ENCODE measurements at regions not wholly inside any gene's neighbourhood (a gene's known extent, or its start where the extent isn't known, plus 50 kb on each side); places are given as distances from the start of the nearest gene placed in this dataset.

DNA sequence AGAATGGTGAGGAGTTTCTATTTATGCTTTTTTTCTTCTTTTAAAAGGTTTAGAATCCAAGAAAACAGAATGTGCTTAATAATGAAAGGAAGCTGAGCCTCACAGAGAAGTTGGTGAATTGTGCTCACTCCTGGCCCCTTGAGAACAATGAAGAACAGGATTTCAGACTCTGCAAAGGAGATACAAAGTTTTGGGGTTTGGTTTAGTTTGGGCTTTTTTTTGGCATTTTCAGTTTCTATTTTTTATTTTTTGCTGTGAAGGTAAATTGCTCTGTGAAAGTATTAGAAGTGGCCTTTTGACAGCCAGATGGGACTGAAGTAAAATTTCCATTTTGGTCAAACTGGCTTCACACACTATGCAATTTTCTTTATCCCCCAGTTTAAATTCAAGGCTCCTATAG lies 247.3 kb upstream of the GYPC start:
- Mint-ChIP-seq H3K27ac (no peak overlapping the region), H3K27me3 (peaks cover 13% of the 10 kb centered on the region), H3K4me1 (no peaks in the 10 kb centered on the region), H3K4me3 (no peak overlapping the region), H3K9me3 (ENCODE audit: insufficient read depth) (no peaks in the 10 kb centered on the region)
- intact Hi-C loops (cut with micrococcal nuclease), result no loop called here
- Histone ChIP-seq H3K27me3 (replicated peaks in 1 of 4; ENCODE audit: control extremely low read depth in 1 of 4, control insufficient read depth in 3 of 4, insufficient read depth in 4 of 4, low read length in 3 of 4) (no peaks in the 10 kb centered on the region), H3K79me2 (ENCODE audit: control insufficient read depth, insufficient read depth, low read length) (no peaks in the 10 kb centered on the region), H3K36me3 (replicated peaks in 1 of 2; ENCODE audit: control extremely low read depth in 1 of 2, control insufficient read depth in 1 of 2, extremely low read depth in 1 of 2, insufficient read depth in 2 of 2, low read length in 1 of 2) (no peaks in the 10 kb centered on the region), H4K20me1 (ENCODE audit: control insufficient read depth, insufficient read depth, low read length, poor library complexity, severe bottlenecking) (no peaks in the 10 kb centered on the region), H3K4me3 (ENCODE audit: control extremely low read depth in 1 of 5, extremely low read depth in 1 of 5, insufficient read depth in 1 of 5, low read depth in 2 of 5, low read length in 4 of 5) (no peak overlapping the region), H2AFZ (ENCODE audit: insufficient read depth, low read depth, low read length, poor library complexity, severe bottlenecking) (no peak overlapping the region), H3K4me2 (replicated peaks; ENCODE audit: low read depth, low read length, poor library complexity, severe bottlenecking) (no peak overlapping the region), H3K9me3 (ENCODE audit: control extremely low read depth in 1 of 3, control insufficient read depth in 2 of 3, insufficient read depth in 1 of 3, low read length in 2 of 3) (no peaks in the 10 kb centered on the region), H3K9ac (ENCODE audit: low read length) (no peak overlapping the region), H3K4me1 (ENCODE audit: control insufficient read depth in 2 of 2, insufficient read depth in 2 of 2, low read length in 2 of 2) (no peaks in the 10 kb centered on the region), H3K27ac (ENCODE audit: low read length in 2 of 2) (no peak overlapping the region)
- TF ChIP-seq, protein P1, sequence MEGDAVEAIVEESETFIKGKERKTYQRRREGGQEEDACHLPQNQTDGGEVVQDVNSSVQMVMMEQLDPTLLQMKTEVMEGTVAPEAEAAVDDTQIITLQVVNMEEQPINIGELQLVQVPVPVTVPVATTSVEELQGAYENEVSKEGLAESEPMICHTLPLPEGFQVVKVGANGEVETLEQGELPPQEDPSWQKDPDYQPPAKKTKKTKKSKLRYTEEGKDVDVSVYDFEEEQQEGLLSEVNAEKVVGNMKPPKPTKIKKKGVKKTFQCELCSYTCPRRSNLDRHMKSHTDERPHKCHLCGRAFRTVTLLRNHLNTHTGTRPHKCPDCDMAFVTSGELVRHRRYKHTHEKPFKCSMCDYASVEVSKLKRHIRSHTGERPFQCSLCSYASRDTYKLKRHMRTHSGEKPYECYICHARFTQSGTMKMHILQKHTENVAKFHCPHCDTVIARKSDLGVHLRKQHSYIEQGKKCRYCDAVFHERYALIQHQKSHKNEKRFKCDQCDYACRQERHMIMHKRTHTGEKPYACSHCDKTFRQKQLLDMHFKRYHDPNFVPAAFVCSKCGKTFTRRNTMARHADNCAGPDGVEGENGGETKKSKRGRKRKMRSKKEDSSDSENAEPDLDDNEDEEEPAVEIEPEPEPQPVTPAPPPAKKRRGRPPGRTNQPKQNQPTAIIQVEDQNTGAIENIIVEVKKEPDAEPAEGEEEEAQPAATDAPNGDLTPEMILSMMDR (IDR thresholded peaks at IDR 0.05), result no peak
- no peak for TF ChIP-seq EZH2 (IDR thresholded peaks at IDR 0.05; ENCODE audit: borderline replicate concordance, insufficient read depth, low read depth, low read length, poor library complexity, severe bottlenecking)
- POLR2A ChIA-PET, result no interaction called here
- DNase-seq (no peak), ATAC-seq (ENCODE audit: low read depth) (no peak)
- CTCF ChIA-PET, result no interaction called here

DNA sequence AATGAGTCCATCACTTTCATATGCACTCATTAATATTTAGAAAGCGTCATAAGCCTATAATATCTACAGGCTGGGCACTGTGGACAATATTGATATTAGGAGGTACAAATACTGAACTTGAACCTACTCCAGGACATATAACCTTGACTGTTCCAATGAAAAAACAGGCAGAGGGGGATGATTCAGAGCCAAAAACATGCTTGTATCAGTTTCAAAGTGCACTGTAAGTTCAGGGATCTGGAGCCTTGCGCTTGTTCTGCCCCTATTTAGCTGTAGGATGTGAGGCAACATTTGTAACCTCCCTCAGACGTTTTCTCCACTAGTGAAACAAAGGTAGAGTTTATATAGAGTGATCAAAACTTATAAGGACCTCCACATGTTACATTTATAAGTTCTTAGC lies 246.1 kb upstream of the GYPC start:
- peaks cover 7% of the 10 kb centered on the region for H3K27me3 Mint-ChIP-seq
- H3K4me1 Mint-ChIP-seq, result no peaks in the 10 kb centered on the region
- no peak overlapping the region for H3K9ac ChIP-seq (ENCODE audit: low read length)
- intact Hi-C loops (cut with micrococcal nuclease), result no loop called here
- H3K4me3 Mint-ChIP-seq, result no peak overlapping the region
- TF ChIP-seq, protein P1 (IDR thresholded peaks at IDR 0.05), result no peak
- TF ChIP-seq EZH2 (IDR thresholded peaks at IDR 0.05; ENCODE audit: borderline replicate concordance, insufficient read depth, low read depth, low read length, poor library complexity, severe bottlenecking), result no peak
- ChIA-PET CTCF (no interaction called here), POLR2A (no interaction called here)
- no peak overlapping the region for H3K4me2 ChIP-seq (replicated peaks; ENCODE audit: low read depth, low read length, poor library complexity, severe bottlenecking)
- H3K27ac ChIP-seq (ENCODE audit: low read length in 2 of 2), result no peak overlapping the region
- no peaks in the 10 kb centered on the region for H3K27me3 ChIP-seq (replicated peaks in 1 of 4; ENCODE audit: control extremely low read depth in 1 of 4, control insufficient read depth in 3 of 4, insufficient read depth in 4 of 4, low read length in 3 of 4)
- WGBS (ENCODE audit: insufficient coverage), result no CpG with 5 or more reads among the region's 3 CpGs
- ATAC-seq (ENCODE audit: low read depth) (no peak), DNase-seq (no peak)
- no peaks in the 10 kb centered on the region for H3K79me2 ChIP-seq (ENCODE audit: control insufficient read depth, insufficient read depth, low read length)
- no peaks in the 10 kb centered on the region for H3K4me1 ChIP-seq (ENCODE audit: control insufficient read depth in 2 of 2, insufficient read depth in 2 of 2, low read length in 2 of 2)
- H3K36me3 ChIP-seq (replicated peaks in 1 of 2; ENCODE audit: control extremely low read depth in 1 of 2, control insufficient read depth in 1 of 2, extremely low read depth in 1 of 2, insufficient read depth in 2 of 2, low read length in 1 of 2), result no peaks in the 10 kb centered on the region
- H4K20me1 ChIP-seq (ENCODE audit: control insufficient read depth, insufficient read depth, low read length, poor library complexity, severe bottlenecking), result no peaks in the 10 kb centered on the region
- no peaks in the 10 kb centered on the region for H3K9me3 Mint-ChIP-seq (ENCODE audit: insufficient read depth)
- no peak overlapping the region for H3K27ac Mint-ChIP-seq
- no peak overlapping the region for H3K4me3 ChIP-seq (ENCODE audit: control extremely low read depth in 1 of 5, extremely low read depth in 1 of 5, insufficient read depth in 1 of 5, low read depth in 2 of 5, low read length in 4 of 5)
- no peak overlapping the region for H2AFZ ChIP-seq (ENCODE audit: insufficient read depth, low read depth, low read length, poor library complexity, severe bottlenecking)
- no peaks in the 10 kb centered on the region for H3K9me3 ChIP-seq (ENCODE audit: control extremely low read depth in 1 of 3, control insufficient read depth in 2 of 3, insufficient read depth in 1 of 3, low read length in 2 of 3)
